Hypothalamus (tissue), 51 donors: ENCODE measurements at regions not wholly inside any gene's neighbourhood (a gene's known extent, or its start where the extent isn't known, plus 50 kb on each side); places are given as distances from the start of the nearest gene placed in this dataset.
A peak's percentile ranks its signal among the peaks of the same experiment; 100 is the strongest.

Source experiments
- DNase-seq, 51 donors: peaks; one replicate each; lab custom pipeline; 2025; lab: John Stamatoyannopoulos, UW

DNA sequence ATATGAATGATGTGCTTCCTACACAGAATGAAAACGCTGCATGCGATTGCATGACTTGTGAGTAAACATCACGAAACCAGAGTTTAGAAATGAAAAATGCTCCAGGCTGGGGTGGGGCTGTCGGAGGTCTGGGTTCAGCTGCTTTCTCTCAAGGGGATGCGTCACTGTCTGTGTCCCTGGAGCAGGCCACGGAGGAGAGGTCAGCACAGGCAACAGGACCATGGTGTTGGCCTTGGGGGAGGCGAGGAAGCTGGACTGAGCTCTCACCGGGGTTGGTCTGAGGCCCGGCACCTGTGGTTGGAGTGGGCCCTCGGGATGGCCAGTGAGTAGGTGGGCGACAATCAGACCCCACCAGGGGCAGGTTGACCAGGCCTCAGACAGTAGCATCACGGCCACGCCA lies 89.0 kb upstream of the TMEM18 start:
- no peak for DNase-seq

DNA sequence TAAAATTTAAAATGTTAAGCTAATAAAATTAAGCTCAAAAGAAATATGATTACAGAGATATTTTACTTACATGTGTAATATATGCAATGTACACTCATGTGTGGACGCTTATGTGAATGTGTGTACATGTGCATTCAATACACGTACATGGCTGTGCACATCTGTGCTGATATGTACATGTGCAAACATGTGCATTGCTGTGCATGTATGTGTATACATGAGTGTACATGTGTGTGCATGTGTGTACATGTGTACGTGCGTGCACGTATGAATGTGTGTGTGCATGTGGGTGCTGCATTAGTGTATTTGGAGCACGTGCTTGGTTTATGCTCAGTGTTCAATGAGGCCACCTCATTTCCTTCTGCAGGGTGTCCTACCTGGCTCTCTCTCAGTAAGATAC lies 88.2 kb upstream of the TMEM18 start:
- no peak for DNase-seq

- DNase-seq: no peak
Measured at GRCh38 chr2:763766-764525, 86.7 kb upstream of the TMEM18 start.

DNA sequence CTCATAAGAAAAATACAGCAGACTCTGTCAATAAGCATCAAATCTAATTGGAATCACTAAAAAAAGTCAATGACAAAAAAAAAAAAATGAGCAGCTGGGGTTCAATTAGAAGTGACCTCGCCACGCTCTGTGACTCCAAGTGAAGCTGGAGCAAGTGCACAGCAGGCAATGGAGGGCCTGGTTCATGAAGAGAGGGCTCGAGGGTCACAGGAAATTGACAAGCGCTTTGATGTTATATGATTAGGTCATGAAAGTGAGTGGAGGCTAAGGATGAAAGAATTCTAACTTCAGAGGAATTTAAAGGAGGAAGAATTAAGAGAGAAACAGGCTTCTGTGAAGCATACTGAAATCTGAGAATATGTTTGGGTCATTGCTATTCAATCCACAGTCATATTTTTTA lies 85.4 kb upstream of the TMEM18 start:
- DNase-seq: no peak

GRCh38 chr2:761384-761783 lies 84.2 kb upstream of the TMEM18 start:
- no peak for DNase-seq

- DNase-seq: no peak
Measured at GRCh38 chr2:760001-760400, 82.8 kb upstream of the TMEM18 start.

DNA sequence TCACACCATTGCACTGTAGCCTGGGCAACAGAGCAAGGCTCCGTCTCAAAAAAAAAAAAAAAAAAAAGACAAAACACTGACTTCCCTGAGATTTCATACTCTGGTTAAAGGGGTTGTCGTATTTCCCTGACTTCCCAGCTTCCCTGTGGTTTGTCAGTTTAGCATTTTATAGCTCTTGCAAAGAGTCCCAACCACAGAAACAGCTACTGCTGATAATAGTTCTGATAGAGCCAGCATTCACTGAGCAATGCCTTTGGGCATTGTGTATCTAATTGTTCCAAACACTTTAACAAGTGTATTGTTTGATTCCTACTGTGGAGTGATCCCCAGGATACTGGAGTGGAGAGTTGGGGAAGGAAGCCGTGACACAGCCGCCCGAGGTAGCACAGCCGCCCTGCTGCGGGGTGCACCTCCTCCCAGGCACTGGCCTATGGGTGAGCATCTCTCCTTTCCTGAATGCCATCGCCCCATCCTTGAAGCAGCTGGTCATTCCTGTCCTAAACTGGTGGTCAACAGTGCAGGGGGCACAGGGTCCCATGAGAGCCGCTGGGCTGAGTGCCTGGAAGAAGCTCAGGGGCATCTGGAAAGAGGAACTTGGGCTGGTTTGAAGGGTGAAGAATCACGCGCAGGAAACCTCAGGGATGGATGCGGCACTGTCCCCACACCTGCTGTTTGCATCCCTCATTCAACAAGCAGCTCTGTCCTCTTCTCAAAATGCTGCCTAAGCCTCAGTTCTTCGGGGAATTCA lies 81.0 kb upstream of the TMEM18 start:
- DNase-seq: no peak

DNA sequence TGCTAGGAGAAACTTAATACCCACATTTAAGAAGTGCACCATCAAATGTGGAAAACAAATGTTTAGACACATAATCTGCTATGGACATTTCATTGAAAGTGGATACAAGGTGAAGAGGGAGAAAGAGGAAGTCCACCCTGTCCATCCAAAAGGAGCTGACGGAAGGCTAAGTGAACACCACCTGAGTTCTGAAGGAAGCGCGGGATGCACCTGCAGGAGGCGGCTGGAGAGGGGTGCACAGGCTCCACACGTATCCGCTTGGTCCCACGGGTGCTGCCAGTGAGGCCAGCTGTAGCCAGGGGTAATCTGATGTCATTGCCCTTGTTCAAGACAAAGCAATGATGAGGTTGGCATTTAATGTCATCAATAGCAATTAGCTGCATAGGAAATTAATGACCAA lies 75.9 kb upstream of the TMEM18 start:
- DNase-seq: no peak

- DNase-seq: no peak
Measured at GRCh38 chr2:751474-751873, 74.3 kb upstream of the TMEM18 start.

DNA sequence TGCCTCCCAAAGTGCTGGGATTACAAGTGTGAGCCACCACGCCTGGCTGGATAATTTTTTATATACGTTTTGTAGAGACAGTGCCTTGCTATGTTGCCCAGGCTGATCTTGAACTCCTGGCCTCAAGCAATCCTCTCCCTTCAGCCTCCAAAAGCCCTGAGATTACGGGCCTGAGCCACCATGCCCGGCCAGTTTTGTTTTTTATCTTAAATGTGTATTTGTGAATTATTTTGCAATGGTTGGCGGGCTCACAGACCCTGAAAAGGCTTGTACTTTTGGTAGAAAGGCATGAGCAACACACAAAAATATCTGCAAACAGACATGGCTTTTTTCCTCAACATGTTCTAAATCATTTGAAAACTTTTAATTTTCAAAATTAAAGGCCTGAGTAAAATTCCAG lies 73.4 kb upstream of the TMEM18 start:
- DNase-seq: no peak

- no peak for DNase-seq
Measured at GRCh38 chr2:747762-748351, 70.7 kb upstream of the TMEM18 start.

DNA sequence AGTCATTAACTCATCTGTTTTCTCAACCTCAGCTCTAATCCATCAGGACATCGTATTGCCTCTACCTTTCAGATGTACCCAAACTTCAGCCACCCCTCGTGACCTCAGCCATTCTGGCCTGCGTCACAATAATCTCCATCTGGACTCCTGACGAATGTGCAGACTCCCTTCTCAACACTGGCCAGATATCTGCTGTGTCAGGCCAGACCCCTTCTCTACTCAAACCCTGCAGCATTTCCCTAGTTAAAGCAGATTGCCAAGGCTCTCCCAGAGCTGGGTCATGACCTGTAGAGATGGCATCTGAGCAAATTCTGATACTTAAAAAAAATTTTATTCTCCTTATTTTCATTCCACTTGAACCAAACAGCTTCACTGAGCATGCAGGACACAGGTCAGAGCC lies 69.5 kb upstream of the TMEM18 start:
- DNase-seq: no peak

GRCh38 chr2:744088-744487 lies 66.9 kb upstream of the TMEM18 start:
- DNase-seq: no peak

DNA sequence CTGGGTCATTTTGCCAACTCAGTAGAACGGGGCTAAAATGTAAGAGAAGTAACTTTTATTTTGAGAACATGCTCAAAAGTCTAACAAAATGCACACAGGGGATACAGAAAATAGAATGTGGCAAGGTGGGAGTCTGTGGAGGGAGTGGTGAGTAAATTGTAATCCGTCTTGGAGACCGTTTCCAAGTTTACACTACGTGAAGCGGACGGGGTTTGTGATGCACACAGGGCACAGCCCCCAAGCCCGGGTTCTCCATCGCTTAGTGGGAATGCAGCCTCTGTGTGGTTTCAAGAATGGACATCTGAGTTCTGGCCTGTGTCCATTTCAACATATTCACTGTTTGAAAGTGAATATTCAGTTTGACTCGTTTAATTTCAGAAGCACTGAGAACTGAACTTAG lies 65.0 kb upstream of the TMEM18 start:
- no peak for DNase-seq

GRCh38 chr2:741195-741496 lies 63.9 kb upstream of the TMEM18 start:
- DNase-seq: no peak

GRCh38 chr2:740322-741194 lies 63.4 kb upstream of the TMEM18 start:
- peak in 42 of 51 donors; percentile 6 to 96 (median 63) for DNase-seq

- DNase-seq: peak in 27 of 51 donors; percentile 5 to 81 (median 57)
Measured at GRCh38 chr2:739864-740321, 62.7 kb upstream of the TMEM18 start.

GRCh38 chr2:736939-737338 lies 59.7 kb upstream of the TMEM18 start:
- DNase-seq: no peak

GRCh38 chr2:735670-736218 lies 58.5 kb upstream of the TMEM18 start:
- DNase-seq: no peak

GRCh38 chr2:734496-734895 lies 57.3 kb upstream of the TMEM18 start:
- no peak for DNase-seq

DNA sequence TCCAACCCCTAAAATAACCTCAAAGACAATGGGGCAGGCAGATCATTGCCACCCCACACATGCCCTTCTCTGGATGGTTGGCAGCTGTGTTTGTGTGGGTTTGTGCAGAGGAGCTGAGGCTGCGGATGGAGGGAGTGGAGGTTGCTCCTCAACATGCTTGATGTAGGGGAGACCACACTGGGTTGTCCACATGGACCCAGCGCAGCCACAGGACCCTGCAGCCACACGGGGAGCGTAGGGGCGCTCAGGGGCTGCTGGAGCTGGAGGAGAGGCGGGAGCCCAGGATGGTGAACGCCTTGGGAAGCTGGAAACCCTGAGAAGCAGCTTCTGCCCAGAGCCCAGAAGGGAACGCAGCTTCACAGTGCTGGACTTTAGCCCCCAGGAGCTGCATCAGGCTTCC lies 56.3 kb upstream of the TMEM18 start:
- no peak for DNase-seq
